H1 (cell line): ENCODE measurements at regions not wholly inside any gene's neighbourhood (a gene's known extent, or its start where the extent isn't known, plus 50 kb on each side); places are given as distances from the start of the nearest gene placed in this dataset.

Source experiments
- CTCF ChIP-seq, 3 experiments: IDR thresholded peaks; 1 replicate in 2 of 3; 2 replicates in 1 of 3; pipeline versions ENCODE4 v1.5.1 to v1.6.1; 2011; ENCODE audit warnings: low read length in 3 of 3, mild to moderate bottlenecking in 3 of 3, inconsistent platforms in 2 of 3, low read depth in 1 of 3, moderate library complexity in 1 of 3; ENCODE audit not compliant: insufficient read depth in 1 of 3; ENCODE audit errors: control extremely low read depth in 1 of 3
- POLR2A ChIP-seq, 2 experiments: IDR thresholded peaks; 1 replicate in 1 of 2; 2 replicates in 1 of 2; pipeline ENCODE4 v1.6.1; 2011; ENCODE audit warnings: low read depth in 2 of 2, low read length in 2 of 2, mild to moderate bottlenecking in 2 of 2; ENCODE audit errors: control extremely low read depth in 1 of 2
- POLR2AphosphoS5 ChIP-seq: IDR thresholded peaks from 2 replicates; pipeline ENCODE4 v1.6.1; 2011; ENCODE audit warnings: low read depth, low read length
- YY1 ChIP-seq: IDR thresholded peaks from 2 replicates; pipeline ENCODE4 v1.6.1; 2011; ENCODE audit warnings: low read depth, mild to moderate bottlenecking, low read length

- TF ChIP-seq CTCF (IDR thresholded peaks at IDR 0.05; ENCODE audit: control extremely low read depth in 1 of 3, insufficient read depth in 1 of 3, low read depth in 1 of 3, low read length in 3 of 3) = no peak
- TF ChIP-seq YY1 = no peak
- TF ChIP-seq POLR2AphosphoS5 = no peak
- no peak for TF ChIP-seq POLR2A (IDR thresholded peaks at IDR 0.05; ENCODE audit: control extremely low read depth in 1 of 2, low read depth in 2 of 2, low read length in 2 of 2)
Measured at GRCh38 chr22:47434336-47435203, 672.1 kb downstream of the TBC1D22A start.
